H1 (cell line): ENCODE measurements at regions not wholly inside any gene's neighbourhood (a gene's known extent, or its start where the extent isn't known, plus 50 kb on each side); places are given as distances from the start of the nearest gene placed in this dataset.

Experiments
- CTCF ChIA-PET: fragments of 300-600 bp; sonication (Branson Sonifier 250); formaldehyde crosslinking; loops from one replicate; lab custom pipeline; 2021; ENCODE audit not compliant: partially characterized antibody; lab: Charles Lee
- POLR2A ChIA-PET: fragments of 300-600 bp; sonication (Branson Sonifier 250); formaldehyde crosslinking; loops from one replicate; lab custom pipeline; 2021; ENCODE audit warnings: inconsistent platforms; ENCODE audit not compliant: partially characterized antibody; lab: Charles Lee
- DNase-seq, 2 experiments: peaks; one replicate each; pipeline versions ENCODE4 v3.0.0 to v3.0.0-alpha.2; 2010 to 2022; ENCODE audit warnings: low spot score in 2 of 2, low read depth in 1 of 2, mixed read lengths in 1 of 2
- FAIRE-seq: peaks from 2 replicates; lab custom pipeline; 2011; peaks lifted over from hg19 to GRCh38; lab: Jason Lieb, UNC
- H2AFZ ChIP-seq: 2 replicates; pipeline ENCODE4 v1.8.1; 2012; ENCODE audit warnings: low read length, inconsistent platforms
- H2AK5ac ChIP-seq: 2 replicates; pipeline ENCODE4 v1.6.1; 2013; ENCODE audit warnings: low read depth, low read length
- H2BK120ac ChIP-seq: replicated peaks from 2 replicates; pipeline ENCODE3; 2013; ENCODE audit warnings: low read depth, low read length, inconsistent platforms
- H2BK12ac ChIP-seq: 2 replicates; pipeline ENCODE4 v1.6.1; 2013; ENCODE audit warnings: low read depth, low read length
- H2BK15ac ChIP-seq: 2 replicates; pipeline ENCODE4 v1.6.1; 2013; ENCODE audit warnings: low read length
- H2BK20ac ChIP-seq: 2 replicates; pipeline ENCODE4 v1.6.1; 2013; ENCODE audit warnings: low read length
- H2BK5ac ChIP-seq: 2 replicates; pipeline ENCODE4 v1.6.1; 2013; ENCODE audit warnings: low read depth, low read length
- H3K14ac ChIP-seq: 2 replicates; pipeline ENCODE4 v1.6.1; 2013; ENCODE audit warnings: inconsistent platforms; ENCODE audit not compliant: insufficient read length
- H3K18ac ChIP-seq: 2 replicates; pipeline ENCODE4 v1.6.1; 2013; ENCODE audit warnings: low read length; ENCODE audit errors: extremely low read depth
- H3K23ac ChIP-seq: 2 replicates; pipeline ENCODE4 v1.6.1; 2013; ENCODE audit warnings: inconsistent platforms; ENCODE audit not compliant: insufficient read length
- H3K23me2 ChIP-seq: 2 replicates; pipeline ENCODE4 v1.6.1; 2013; ENCODE audit warnings: low read depth, low read length
- H3K27ac ChIP-seq: 2 replicates; pipeline ENCODE4 v1.6.1; 2011; ENCODE audit warnings: low read depth, low read length, inconsistent platforms
- H3K27me3 ChIP-seq, 4 experiments: replicated peaks in 1 of 4; 1 replicate in 1 of 4; 2 replicates in 3 of 4; pipeline versions ENCODE4 v1.6.1 to v1.8.1; 2011 to 2013; ENCODE audit warnings: low read length in 3 of 4, mild to moderate bottlenecking in 3 of 4, inconsistent platforms in 2 of 4, mixed read lengths in 2 of 4, moderate library complexity in 1 of 4; ENCODE audit not compliant: control insufficient read depth in 3 of 4, insufficient read depth in 3 of 4; ENCODE audit errors: extremely low read depth in 1 of 4
- H3K36me3 ChIP-seq, 4 experiments: 2 replicates each; pipeline versions ENCODE4 v1.6.1 to v1.8.1; 2011 to 2013; ENCODE audit warnings: mild to moderate bottlenecking in 4 of 4, low read length in 3 of 4, moderate library complexity in 2 of 4, control low read depth in 1 of 4, inconsistent platforms in 1 of 4; ENCODE audit not compliant: insufficient read depth in 4 of 4, control insufficient read depth in 2 of 4
- H3K4ac ChIP-seq: replicated peaks from 2 replicates; pipeline ENCODE3; 2013; ENCODE audit warnings: low read length, low read depth, mixed read lengths, inconsistent platforms; ENCODE audit not compliant: insufficient read length
- H3K4me1 ChIP-seq, 4 experiments: replicated peaks in 1 of 4; 1 replicate in 1 of 4; 2 replicates in 3 of 4; pipeline versions ENCODE4 v1.6.1 to v1.8.1; 2011 to 2013; ENCODE audit warnings: low read length in 3 of 4, inconsistent platforms in 2 of 4, mixed read lengths in 1 of 4; ENCODE audit not compliant: insufficient read depth in 4 of 4, control insufficient read depth in 3 of 4
- H3K4me2 ChIP-seq, 2 experiments: 2 replicates each; pipeline versions ENCODE4 v1.6.1 to v1.8.1; 2011 to 2013; ENCODE audit warnings: low read depth in 2 of 2, low read length in 2 of 2, control low read depth in 1 of 2, inconsistent platforms in 1 of 2, mild to moderate bottlenecking in 1 of 2; ENCODE audit not compliant: insufficient read depth in 1 of 2
- H3K4me3 ChIP-seq, 4 experiments: fragments of 200-600, 300-600 bp in 1 of 4; sonication (generic), shearing (Covaris generic), sonication (Bioruptor Twin) in 1 of 4; 2 replicates each; pipeline versions ENCODE4 v1.5.1 to v1.8.1; 2011 to 2016; ENCODE audit warnings: low read length in 4 of 4, low read depth in 3 of 4, control low read depth in 2 of 4, inconsistent platforms in 2 of 4, mild to moderate bottlenecking in 2 of 4, mixed read lengths in 1 of 4, moderate library complexity in 1 of 4; ENCODE audit not compliant: insufficient read depth in 2 of 4; ENCODE audit errors: extremely low read depth in 1 of 4
- H3K56ac ChIP-seq: replicated peaks from 2 replicates; pipeline ENCODE3; 2013; ENCODE audit warnings: low read depth, mild to moderate bottlenecking, mixed read lengths, low read length, inconsistent platforms; ENCODE audit not compliant: insufficient read length
- H3K79me1 ChIP-seq: 2 replicates; pipeline ENCODE4 v1.6.1; 2013; ENCODE audit warnings: low read depth, low read length, control low read depth
- H3K79me2 ChIP-seq, 2 experiments: 2 replicates each; pipeline versions ENCODE4 v1.6.1 to v1.8.1; 2012 to 2013; ENCODE audit warnings: low read length in 2 of 2, mild to moderate bottlenecking in 2 of 2, inconsistent platforms in 1 of 2; ENCODE audit not compliant: insufficient read depth in 2 of 2, control insufficient read depth in 1 of 2
- H3K9ac ChIP-seq, 4 experiments: replicated peaks in 1 of 4; 1 replicate in 1 of 4; 2 replicates in 3 of 4; pipeline versions ENCODE4 v1.6.1 to v1.8.1; 2011 to 2013; ENCODE audit warnings: low read depth in 3 of 4, low read length in 3 of 4, control low read depth in 2 of 4, mild to moderate bottlenecking in 2 of 4, moderate library complexity in 2 of 4, inconsistent platforms in 1 of 4; ENCODE audit errors: extremely low read depth in 1 of 4
- H3K9me3 ChIP-seq, 2 experiments: 2 replicates each; pipeline versions ENCODE4 v1.6.1 to v1.8.1; 2012 to 2013; ENCODE audit warnings: mild to moderate bottlenecking in 2 of 2, moderate library complexity in 2 of 2, control low read depth in 1 of 2, inconsistent platforms in 1 of 2, low read depth in 1 of 2, low read length in 1 of 2, mixed read lengths in 1 of 2; ENCODE audit not compliant: insufficient read depth in 2 of 2
- H4K20me1 ChIP-seq, 2 experiments: replicated peaks in 1 of 2; 2 replicates each; pipeline versions ENCODE3 to v1.8.1; 2011 to 2013; ENCODE audit warnings: inconsistent platforms in 2 of 2, low read length in 2 of 2, mild to moderate bottlenecking in 1 of 2; ENCODE audit not compliant: insufficient read depth in 2 of 2, control insufficient read depth in 1 of 2
- H4K5ac ChIP-seq: 2 replicates; pipeline ENCODE4 v1.6.1; 2013; ENCODE audit warnings: low read length, low read depth, mixed read lengths, inconsistent platforms; ENCODE audit not compliant: insufficient read length
- H4K8ac ChIP-seq: 2 replicates; pipeline ENCODE4 v1.8.0; 2013; ENCODE audit warnings: mild to moderate bottlenecking, moderate library complexity, low read length, inconsistent platforms; ENCODE audit not compliant: insufficient read depth; ENCODE audit errors: extremely low read depth
- H4K91ac ChIP-seq: replicated peaks from 2 replicates; pipeline ENCODE3; 2013; ENCODE audit warnings: low read length, mixed read lengths, inconsistent platforms; ENCODE audit not compliant: insufficient read length
- BACH1 ChIP-seq: IDR thresholded peaks from 2 replicates; pipeline ENCODE4 v1.6.1; 2012; ENCODE audit warnings: low read length, improper control_type of control experiment
- BCL11A ChIP-seq, 2 experiments: IDR thresholded peaks; one replicate each; pipeline ENCODE4 v1.6.1; 2011; ENCODE audit warnings: low read depth in 2 of 2, low read length in 2 of 2, mild to moderate bottlenecking in 2 of 2
- BRCA1 ChIP-seq: IDR thresholded peaks from 2 replicates; pipeline ENCODE4 v1.6.1; 2012; ENCODE audit warnings: low read depth, low read length, improper control_type of control experiment
- SRF ChIP-seq: IDR thresholded peaks from 2 replicates; pipeline ENCODE4 v1.6.1; 2011; ENCODE audit warnings: mild to moderate bottlenecking, low read depth, low read length, moderate library complexity
- WGBS, 2 experiments: shearing (Covaris generic) in 1 of 2; methylation state at CpG; one replicate each; pipeline versions ENCODE4 v1.1.6 to v1.1.7; 2013 to 2015; ENCODE audit warnings: low lambda C conversion rate in 2 of 2, mixed read lengths in 2 of 2, inconsistent platforms in 1 of 2, low coverage in 1 of 2, missing lambda C conversion rate in 1 of 2; ENCODE audit not compliant: insufficient replicate concordance in 2 of 2, insufficient coverage in 1 of 2, insufficient read length in 1 of 2; ENCODE audit errors: extremely low coverage in 1 of 2, missing lambda C conversion rate in 1 of 2; 5-methylcytosine and 5-hydroxymethylcytosine counted together

- no peak overlapping the region for H2AK5ac ChIP-seq
- H3K4me3 ChIP-seq: peak overlapping the region in 1 of 4 experiments; percentile 25; a peak in 1 of 8 replicates
- no peak overlapping the region for H4K91ac ChIP-seq
- H3K9ac ChIP-seq: no peak overlapping the region
- CTCF ChIA-PET: no interaction called here
- H3K27me3 ChIP-seq: no peaks in the 10 kb centered on the region
- no peak overlapping the region for H2BK12ac ChIP-seq
- WGBS, 2 experiments: 78% methylated on average over 1 of the region's 1 CpG; no CpG with 5 or more reads in 1 of the 2 experiments
- H4K5ac ChIP-seq: no peak overlapping the region
- FAIRE-seq: no peak
- no peak overlapping the region for H2BK120ac ChIP-seq
- no peak overlapping the region for H3K56ac ChIP-seq
- H3K4ac ChIP-seq: no peak overlapping the region
- no peak overlapping the region for H3K27ac ChIP-seq
- no peak for DNase-seq
- H2BK20ac ChIP-seq: 0 out of 2 replicates have a peak overlapping the region, but pooled peaks have one; percentile 17
- TF ChIP-seq BCL11A (IDR thresholded peaks at IDR 0.05; ENCODE audit: low read depth in 2 of 2, low read length in 2 of 2) (no peak), SRF (no peak), BRCA1 (no peak), BACH1 (no peak)
- H3K23me2 ChIP-seq: no peaks in the 10 kb centered on the region
- H2AFZ ChIP-seq: no peak overlapping the region
- H3K4me2 ChIP-seq: 0 out of 4 replicates have a peak overlapping the region, but pooled peaks of 1 of the 2 experiments have one; percentile 19
- no peak overlapping the region for H3K14ac ChIP-seq
- peaks cover 0 to 6% (median 0%) of the 10 kb centered on the region in 4 experiments; a peak in 1 of 7 replicates for H3K4me1 ChIP-seq
- no peaks in the 10 kb centered on the region for H3K36me3 ChIP-seq
- H3K18ac ChIP-seq: no peak overlapping the region
- no peak overlapping the region for H3K23ac ChIP-seq
- no peak overlapping the region for H4K8ac ChIP-seq
- no peak overlapping the region for H2BK5ac ChIP-seq
- no peaks in the 10 kb centered on the region for H3K79me2 ChIP-seq
- no peaks in the 10 kb centered on the region for H3K79me1 ChIP-seq
- POLR2A ChIA-PET: interaction anchor here (0.6 kb wide), 2 partner anchors 26 to 111 kb away, joined by 3 to 4 read pairs; no protein-coding TSS in a partner anchor
- H4K20me1 ChIP-seq: no peaks in the 10 kb centered on the region
- peaks cover 5 to 10% of the 10 kb centered on the region in 2 experiments; a peak in 2 of 4 replicates for H3K9me3 ChIP-seq
- no peak overlapping the region for H2BK15ac ChIP-seq
Observed at GRCh38 chr17:63291258-63291657, 154.8 kb downstream of the CYB561 start.
